ENCODE measurements at regions not wholly inside any gene's neighbourhood (a gene's known extent, or its start where the extent isn't known, plus 50 kb on each side); places are given as distances from the start of the nearest gene placed in this dataset.

DNA sequence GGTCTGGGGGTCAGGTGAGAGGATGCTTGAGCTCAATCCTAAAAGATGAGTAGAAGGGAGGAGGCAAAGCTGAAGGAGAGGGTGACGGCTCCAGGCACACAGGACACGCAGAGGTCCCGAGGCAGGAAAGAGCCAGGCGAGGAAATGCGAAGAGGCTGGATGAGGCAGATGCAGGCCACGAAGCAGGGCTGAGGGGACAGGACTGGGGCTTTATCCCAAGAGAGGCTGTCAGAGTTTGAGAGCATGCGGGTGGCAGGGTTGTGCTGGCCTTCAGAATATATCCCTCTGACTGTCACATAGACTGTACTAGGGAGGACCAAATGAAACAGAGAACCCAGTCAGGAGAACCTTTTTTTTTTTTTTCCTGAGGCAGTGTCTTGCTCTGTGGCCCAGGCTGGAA lies 100.2 kb downstream of the RMI2 start:
- H3K27me3 Mint-ChIP-seq = no peaks in the 10 kb centered on the region
- no peak overlapping the region for H3K27ac Mint-ChIP-seq
- no peak for ATAC-seq (ENCODE audit: low read depth)
- H3K4me3 Mint-ChIP-seq = no peak overlapping the region
- no peaks in the 10 kb centered on the region for H3K36me3 Mint-ChIP-seq
- H3K4me1 Mint-ChIP-seq = no peaks in the 10 kb centered on the region
- POLR2A ChIA-PET = interaction anchor here (0.6 kb wide), 1 partner anchor 186 kb away, joined by 3 read pairs; no protein-coding TSS in a partner anchor
- no peak for DNase-seq
- no peaks in the 10 kb centered on the region for H3K9me3 Mint-ChIP-seq

- Mint-ChIP-seq H3K36me3 (no peaks in the 10 kb centered on the region), H3K4me1 (no peaks in the 10 kb centered on the region), H3K27me3 (no peaks in the 10 kb centered on the region), H3K4me3 (no peak overlapping the region), H3K9me3 (no peaks in the 10 kb centered on the region), H3K27ac (no peak overlapping the region)
- POLR2A ChIA-PET = no interaction called here
- ATAC-seq (ENCODE audit: low read depth) (no peak), DNase-seq (no peak)
These were observed 101.4 kb downstream of the RMI2 start for GRCh38 chr16:11446566-11447119.

DNA sequence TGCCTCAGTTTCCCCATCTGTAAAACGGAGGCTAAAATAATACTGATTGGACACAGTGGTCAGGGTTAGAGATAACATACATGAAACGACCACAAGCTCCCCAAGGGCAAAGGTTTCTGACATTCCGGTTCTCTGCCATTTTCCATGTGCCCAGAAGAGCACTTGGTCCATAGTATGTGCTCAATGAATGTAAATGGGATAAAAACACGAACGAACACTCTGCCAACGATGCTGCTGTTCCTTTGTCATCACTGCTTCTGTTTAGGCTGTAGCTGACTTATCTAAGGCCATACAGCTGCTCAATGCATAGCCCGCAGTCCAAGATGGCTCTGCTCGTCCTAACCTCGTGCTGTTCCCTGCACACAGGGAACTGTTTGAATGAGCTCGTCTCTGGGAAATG lies 102.0 kb downstream of the RMI2 start:
- DNase-seq = no peak
- Mint-ChIP-seq H3K36me3 (no peaks in the 10 kb centered on the region), H3K9me3 (no peaks in the 10 kb centered on the region), H3K27me3 (no peaks in the 10 kb centered on the region), H3K4me1 (no peaks in the 10 kb centered on the region), H3K27ac (no peak overlapping the region), H3K4me3 (no peak overlapping the region)
- ATAC-seq (ENCODE audit: low read depth) = no peak
- POLR2A ChIA-PET = no interaction called here

DNA sequence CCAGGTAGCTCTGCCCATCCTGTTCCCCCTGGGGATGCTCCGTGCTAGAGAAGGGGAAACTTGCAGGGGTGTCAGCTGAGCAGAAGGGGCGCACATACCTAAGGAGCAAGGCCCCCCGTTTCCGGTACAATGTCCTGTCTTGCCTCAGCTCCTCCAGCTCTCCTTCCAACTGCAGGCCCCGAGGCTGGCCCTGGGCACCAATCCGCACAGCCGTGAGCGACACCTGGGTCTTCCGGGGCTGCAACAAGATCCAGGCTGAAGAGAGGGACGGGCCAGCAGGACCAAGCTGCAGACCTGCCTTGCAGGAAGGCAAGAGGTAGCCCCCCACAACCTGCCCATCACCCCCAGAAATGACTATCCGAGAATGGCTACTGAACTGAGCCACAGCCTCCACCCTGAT lies 102.6 kb downstream of the RMI2 start:
- Mint-ChIP-seq H3K27ac (no peak overlapping the region), H3K4me3 (no peak overlapping the region), H3K9me3 (no peaks in the 10 kb centered on the region), H3K36me3 (no peaks in the 10 kb centered on the region), H3K4me1 (no peaks in the 10 kb centered on the region), H3K27me3 (peaks cover under 1% of the 10 kb centered on the region)
- no peak for DNase-seq
- POLR2A ChIA-PET = no interaction called here
- no peak for ATAC-seq (ENCODE audit: low read depth)

GRCh38 chr16:11448796-11449416 lies 103.6 kb downstream of the RMI2 start:
- POLR2A ChIA-PET = no interaction called here
- H3K4me1 Mint-ChIP-seq = no peaks in the 10 kb centered on the region
- H3K4me3 Mint-ChIP-seq = no peak overlapping the region
- no peak for ATAC-seq (ENCODE audit: low read depth)
- no peaks in the 10 kb centered on the region for H3K9me3 Mint-ChIP-seq
- no peak overlapping the region for H3K27ac Mint-ChIP-seq
- DNase-seq = no peak
- H3K27me3 Mint-ChIP-seq = peaks cover 4% of the 10 kb centered on the region
- H3K36me3 Mint-ChIP-seq = no peaks in the 10 kb centered on the region

DNA sequence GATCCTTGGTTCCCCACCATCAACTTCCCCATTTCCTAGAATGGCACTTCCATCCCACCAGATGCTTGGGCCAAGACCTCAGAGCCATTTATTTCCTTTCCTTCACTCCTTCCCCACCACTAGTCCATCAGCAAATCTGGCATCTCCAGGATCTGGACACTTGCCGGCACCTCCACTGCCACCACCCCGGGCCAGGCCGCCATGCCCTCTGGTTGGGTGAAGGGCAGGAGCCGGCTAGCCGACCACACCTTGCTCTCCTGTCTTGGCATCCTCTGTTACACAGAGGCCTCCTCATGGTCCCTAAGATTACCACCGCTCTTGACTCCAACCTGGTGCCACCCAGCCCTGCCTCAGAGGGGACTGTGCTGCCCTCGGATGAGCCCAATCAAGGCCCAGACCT lies 104.5 kb downstream of the RMI2 start:
- Mint-ChIP-seq H3K9me3 (peaks cover 2% of the 10 kb centered on the region), H3K27me3 (peaks cover 6% of the 10 kb centered on the region), H3K36me3 (no peaks in the 10 kb centered on the region), H3K4me3 (no peak overlapping the region), H3K27ac (no peak overlapping the region), H3K4me1 (no peaks in the 10 kb centered on the region)
- POLR2A ChIA-PET = no interaction called here
- DNase-seq (no peak), ATAC-seq (ENCODE audit: low read depth) (no peak)

- ATAC-seq (ENCODE audit: low read depth) (no peak), DNase-seq (no peak)
- POLR2A ChIA-PET = no interaction called here
- Mint-ChIP-seq H3K9me3 (peaks cover 2% of the 10 kb centered on the region), H3K27ac (no peak overlapping the region), H3K4me3 (no peak overlapping the region), H3K4me1 (no peaks in the 10 kb centered on the region), H3K27me3 (peaks cover 7% of the 10 kb centered on the region), H3K36me3 (no peaks in the 10 kb centered on the region)
These were observed 104.9 kb downstream of the RMI2 start for GRCh38 chr16:11450136-11450535.

DNA sequence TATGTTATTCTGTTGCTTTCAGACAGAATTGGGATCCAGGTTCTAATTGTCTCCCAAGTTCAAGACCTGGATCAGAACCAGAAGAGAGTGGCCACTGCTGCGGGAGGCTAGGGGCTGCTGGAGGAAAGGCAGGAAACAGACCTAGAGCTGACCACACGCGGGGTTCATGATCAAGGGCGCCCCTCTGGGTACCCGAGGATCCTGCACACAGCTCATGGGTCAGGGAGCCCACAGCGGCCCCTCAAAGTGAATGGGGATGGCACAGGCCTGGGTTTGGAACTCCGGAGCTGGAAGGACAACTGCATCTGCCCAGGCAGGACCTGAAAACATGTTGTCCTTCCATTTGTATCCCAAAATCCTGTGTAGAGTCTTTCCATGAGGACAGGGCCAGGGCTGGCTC lies 107.0 kb downstream of the RMI2 start:
- POLR2A ChIA-PET = no interaction called here
- Mint-ChIP-seq H3K4me1 (no peaks in the 10 kb centered on the region), H3K36me3 (no peaks in the 10 kb centered on the region), H3K4me3 (no peak overlapping the region), H3K27me3 (peaks cover 7% of the 10 kb centered on the region), H3K9me3 (peaks cover 2% of the 10 kb centered on the region), H3K27ac (no peak overlapping the region)
- no peak for ATAC-seq (ENCODE audit: low read depth)
- no peak for DNase-seq

GRCh38 chr16:11452746-11453389 lies 107.6 kb downstream of the RMI2 start:
- Mint-ChIP-seq H3K36me3 (no peaks in the 10 kb centered on the region), H3K27ac (no peak overlapping the region), H3K27me3 (peaks cover 7% of the 10 kb centered on the region), H3K9me3 (peaks cover 2% of the 10 kb centered on the region), H3K4me1 (no peaks in the 10 kb centered on the region), H3K4me3 (no peak overlapping the region)
- POLR2A ChIA-PET = no interaction called here
- DNase-seq (no peak), ATAC-seq (ENCODE audit: low read depth) (no peak)

DNA sequence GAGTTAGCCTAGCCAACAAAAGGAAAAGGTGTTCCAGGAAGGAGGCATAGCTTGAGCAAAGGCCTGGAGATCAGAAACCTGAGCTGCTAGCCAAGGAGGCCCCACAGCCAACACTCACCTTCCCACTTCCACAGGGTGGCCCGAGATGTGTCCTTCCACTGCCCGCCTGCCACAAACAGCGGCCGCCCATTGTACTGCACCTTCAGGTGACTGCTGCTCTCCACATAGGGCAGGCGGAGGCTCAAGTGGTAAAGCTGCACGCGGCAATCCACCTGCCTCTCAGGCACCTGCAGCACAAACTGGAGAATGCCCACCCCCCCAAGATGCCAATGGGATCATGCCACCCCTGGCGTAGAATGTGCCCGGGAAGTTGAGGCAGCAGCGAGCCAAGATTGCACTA lies 111.5 kb downstream of the RMI2 start:
- Mint-ChIP-seq H3K27me3 (peaks cover 7% of the 10 kb centered on the region), H3K36me3 (no peaks in the 10 kb centered on the region), H3K9me3 (peaks cover 2% of the 10 kb centered on the region), H3K4me3 (no peak overlapping the region), H3K27ac (no peak overlapping the region), H3K4me1 (no peaks in the 10 kb centered on the region)
- POLR2A ChIA-PET = no interaction called here
- DNase-seq (no peak), ATAC-seq (ENCODE audit: low read depth) (no peak)

- Mint-ChIP-seq H3K4me1 (no peaks in the 10 kb centered on the region), H3K4me3 (no peak overlapping the region), H3K27ac (no peak overlapping the region), H3K36me3 (no peaks in the 10 kb centered on the region), H3K27me3 (peaks cover 3% of the 10 kb centered on the region), H3K9me3 (no peaks in the 10 kb centered on the region)
- POLR2A ChIA-PET = interaction anchor here (0.7 kb wide), 1 partner anchor 35 kb away, joined by 5 read pairs; no protein-coding TSS in a partner anchor
- ATAC-seq (ENCODE audit: low read depth) = no peak
- no peak for DNase-seq
These were observed 114.5 kb downstream of the RMI2 start for GRCh38 chr16:11459722-11460121.

DNA sequence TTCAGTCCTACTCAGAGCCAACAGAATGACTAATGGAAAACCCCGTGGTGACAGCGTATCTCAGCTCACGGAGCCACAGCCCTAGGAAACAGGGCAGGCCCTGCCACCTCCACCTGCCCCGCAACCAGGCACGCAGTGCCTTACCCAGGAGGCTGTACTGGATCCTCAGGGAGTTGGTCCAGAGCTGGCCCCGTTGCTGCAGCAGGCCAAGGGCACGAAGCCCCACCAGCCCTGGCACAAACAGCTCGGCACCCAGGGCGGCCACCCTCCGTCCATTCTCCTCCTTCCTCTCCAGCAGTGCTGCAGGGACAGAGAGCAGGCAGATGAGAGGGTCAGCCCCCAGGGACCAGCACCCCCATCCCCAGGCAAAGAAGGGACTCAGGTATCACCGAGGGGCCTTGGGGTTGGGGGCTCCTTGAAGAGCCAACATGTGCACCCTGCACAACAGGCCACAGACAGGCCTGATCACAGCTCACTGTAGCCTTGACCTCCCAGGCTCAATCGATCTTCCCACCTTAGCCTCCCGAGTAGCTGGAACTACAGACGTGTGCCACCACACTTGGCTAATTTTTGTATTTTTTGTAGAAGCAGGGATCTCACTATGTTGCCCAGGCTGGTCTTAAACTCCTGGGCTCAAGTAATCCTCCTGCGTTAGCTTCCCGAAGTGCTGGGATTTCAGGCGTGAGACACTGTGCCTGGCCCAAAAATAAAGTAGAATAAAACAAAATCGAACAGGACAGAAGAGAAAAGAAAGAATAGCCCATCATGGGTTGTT lies 115.7 kb downstream of the RMI2 start:
- no peak overlapping the region for H3K4me3 Mint-ChIP-seq
- peaks cover 2% of the 10 kb centered on the region for H3K27me3 Mint-ChIP-seq
- H3K9me3 Mint-ChIP-seq = no peaks in the 10 kb centered on the region
- H3K36me3 Mint-ChIP-seq = no peaks in the 10 kb centered on the region
- H3K4me1 Mint-ChIP-seq = no peaks in the 10 kb centered on the region
- POLR2A ChIA-PET = no interaction called here
- ATAC-seq (ENCODE audit: low read depth) = no peak
- DNase-seq = no peak
- H3K27ac Mint-ChIP-seq = no peak overlapping the region

DNA sequence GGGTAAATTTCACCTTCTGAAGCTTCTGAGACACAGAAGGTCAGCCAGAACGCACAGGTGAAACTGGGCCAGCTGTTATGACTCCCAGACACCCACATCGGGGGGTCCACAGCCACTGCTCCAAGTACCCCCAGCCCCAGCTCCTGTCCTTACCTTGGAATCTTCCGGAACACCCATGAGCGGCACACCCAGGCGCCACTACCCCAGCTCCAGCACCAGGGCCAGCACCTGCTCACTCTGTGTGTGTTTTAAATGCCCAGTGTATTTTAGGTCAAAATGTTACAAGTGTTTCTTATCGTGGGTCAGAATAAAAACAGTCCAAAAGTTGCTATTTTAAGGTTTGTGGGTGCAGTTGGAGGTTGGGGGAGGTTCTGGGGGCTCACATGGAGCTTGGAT lies 116.3 kb downstream of the RMI2 start:
- Mint-ChIP-seq H3K4me1 (no peaks in the 10 kb centered on the region), H3K27ac (no peak overlapping the region), H3K27me3 (peaks cover 2% of the 10 kb centered on the region), H3K36me3 (no peaks in the 10 kb centered on the region), H3K9me3 (no peaks in the 10 kb centered on the region), H3K4me3 (no peak overlapping the region)
- ATAC-seq (ENCODE audit: low read depth) (no peak), DNase-seq (no peak)
- POLR2A ChIA-PET = no interaction called here

DNA sequence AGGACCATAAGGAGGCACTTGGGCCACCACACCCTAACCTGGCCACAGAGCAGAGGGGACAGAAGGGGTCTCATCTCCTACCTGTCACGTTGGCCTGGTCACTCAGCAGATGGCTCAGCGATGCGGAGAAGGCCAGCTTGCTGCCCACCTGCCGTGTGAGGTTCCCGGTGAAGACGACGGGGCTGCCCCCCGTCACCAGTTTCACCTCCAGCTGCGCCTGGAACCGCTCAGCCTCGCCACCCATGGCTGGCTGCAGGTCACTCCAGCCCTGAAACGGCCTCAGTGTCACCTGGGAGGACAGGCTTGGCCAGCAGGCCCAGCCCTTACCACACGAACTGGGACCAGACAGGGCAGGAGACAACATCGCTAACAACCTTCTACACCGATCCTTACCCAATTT lies 116.8 kb downstream of the RMI2 start:
- Mint-ChIP-seq H3K9me3 (no peaks in the 10 kb centered on the region), H3K4me1 (no peaks in the 10 kb centered on the region), H3K36me3 (no peaks in the 10 kb centered on the region), H3K27me3 (peaks cover 2% of the 10 kb centered on the region), H3K27ac (no peak overlapping the region), H3K4me3 (no peak overlapping the region)
- POLR2A ChIA-PET = no interaction called here
- ATAC-seq (ENCODE audit: low read depth) (no peak), DNase-seq (no peak)

All from activated naive CD8-positive, alpha-beta T cell treated with anti-CD3 and anti-CD28 coated beads, Interleukin-2, amount 10 ng/mL, durations not matched to agents 7 days and 5 days (primary cell).